Esophagus squamous epithelium (tissue), 5 donors: ENCODE measurements at regions not wholly inside any gene's neighbourhood (a gene's known extent, or its start where the extent isn't known, plus 50 kb on each side); places are given as distances from the start of the nearest gene placed in this dataset.
"Not testable (repeated sequence)": the region's sequence is repeated elsewhere in the genome, so short reads cannot be mapped to it uniquely, and the experiment has no call there.

Source experiments
- DNase-seq: peaks from one replicate; lab custom pipeline; 2025; lab: John Stamatoyannopoulos, UW
- H3K27ac ChIP-seq, 4 donors: fragments of 200-600 bp; sonication (generic); one replicate each; pipeline ENCODE4 v1.5.1; 2016 to 2019; ENCODE audit warnings: mild to moderate bottlenecking in 1 of 4
- H3K27me3 ChIP-seq, 4 donors: fragments of 200-600 bp; sonication (generic); 1 replicate in 3 of 4; 2 replicates in 1 of 4; pipeline versions ENCODE4 v1.5.1 to v1.6.0; 2017 to 2021; ENCODE audit warnings: antibody characterized with exemption in 1 of 4
- H3K36me3 ChIP-seq, 3 donors: fragments of 200-600 bp; sonication (generic); one replicate each; pipeline ENCODE4 v1.5.1; 2016 to 2019
- H3K4me1 ChIP-seq, 3 donors: fragments of 200-600 bp; sonication (generic); one replicate each; pipeline ENCODE4 v1.5.1; 2017 to 2019
- H3K4me3 ChIP-seq, 4 donors: fragments of 200-600 bp; sonication (generic); 1 replicate in 3 of 4; 2 replicates in 1 of 4; pipeline ENCODE4 v1.5.1; 2016 to 2019; ENCODE audit warnings: mild to moderate bottlenecking in 2 of 4, moderate library complexity in 1 of 4
- H3K9me3 ChIP-seq, 3 donors: fragments of 200-600 bp; sonication (generic); one replicate each; pipeline ENCODE4 v1.5.1; 2016 to 2019
- CTCF ChIP-seq, 6 experiments: fragments of 450-650 bp in 4 of 6; fragments of 200-600 bp in 2 of 6; sonication (generic) in 2 of 6; IDR thresholded peaks; one replicate each; pipeline ENCODE4 v1.5.1; 2016 to 2019; ENCODE audit warnings: antibody characterized with exemption in 6 of 6, mild to moderate bottlenecking in 4 of 6, moderate library complexity in 4 of 6
- POLR2A ChIP-seq, 4 donors: fragments of 450-650 bp; IDR thresholded peaks; one replicate each; pipeline ENCODE4 v1.6.1; 2017; ENCODE audit warnings: antibody characterized with exemption in 4 of 4, mild to moderate bottlenecking in 4 of 4, moderate library complexity in 3 of 4
- WGBS, 2 donors: methylation state at CpG; one replicate each; pipeline ENCODE4 v1.1.5; 2018; 5-methylcytosine and 5-hydroxymethylcytosine counted together
- intact Hi-C: fragments of 100-400 bp; cut with DNase I; formaldehyde crosslinking; loops from one replicate; pipeline ENCODE4 v1.15.0; 2022
- donor health status: DM: yes; HTN: yes; CAD: no.

- H3K9me3 ChIP-seq = no peaks in the 10 kb centered on the region
- DNase-seq = no peak
- H3K27ac ChIP-seq = no peak overlapping the region
- H3K27me3 ChIP-seq = no peaks in the 10 kb centered on the region
- TF ChIP-seq POLR2A (IDR thresholded peaks at IDR 0.05) (no peak), CTCF (IDR thresholded peaks at IDR 0.05) (no peak)
- WGBS, 2 donors = 26 to 40% methylated on average over 1 of the region's 1 CpG
- no peak overlapping the region for H3K4me3 ChIP-seq
- H3K36me3 ChIP-seq = no peaks in the 10 kb centered on the region
- H3K4me1 ChIP-seq = peaks cover 0 to 16% (median 3%) of the 10 kb centered on the region in 3 donors
- intact Hi-C loops = no loop called here
Observed at GRCh38 chr3:30538791-30539190, 67.6 kb upstream of the TGFBR2 start.

- Histone ChIP-seq H3K27me3 (no peaks in the 10 kb centered on the region), H3K27ac (no peak overlapping the region), H3K4me1 (peaks cover 0 to 16% (median 3%) of the 10 kb centered on the region in 3 donors), H3K9me3 (no peaks in the 10 kb centered on the region), H3K36me3 (no peaks in the 10 kb centered on the region), H3K4me3 (no peak overlapping the region)
- TF ChIP-seq POLR2A (IDR thresholded peaks at IDR 0.05) = no peak
- TF ChIP-seq CTCF (IDR thresholded peaks at IDR 0.05) = no peak
- no peak for DNase-seq
- 18 to 54% methylated on average over 4 of the region's 4 CpGs for WGBS, 2 donors
- intact Hi-C loops = no loop called here
Observed at GRCh38 chr3:30539206-30539605, 67.2 kb upstream of the TGFBR2 start.

GRCh38 chr3:30539772-30540171 lies 66.6 kb upstream of the TGFBR2 start:
- DNase-seq = no peak
- Histone ChIP-seq H3K27ac (no peak overlapping the region), H3K4me3 (no peak overlapping the region), H3K27me3 (no peaks in the 10 kb centered on the region), H3K4me1 (peaks cover 0 to 16% (median 3%) of the 10 kb centered on the region in 3 donors), H3K36me3 (no peaks in the 10 kb centered on the region), H3K9me3 (no peaks in the 10 kb centered on the region)
- 25 to 33% methylated on average over 1 of the region's 1 CpG for WGBS, 2 donors
- TF ChIP-seq POLR2A (IDR thresholded peaks at IDR 0.05) (no peak), CTCF (IDR thresholded peaks at IDR 0.05) (no peak)
- intact Hi-C loops = no loop called here

- DNase-seq, H3K27me3 ChIP-seq, H3K36me3 ChIP-seq, intact Hi-C loops, H3K4me3 ChIP-seq, H3K27ac ChIP-seq, H3K9me3 ChIP-seq: not testable (repeated sequence)
- H3K4me1 ChIP-seq = peaks cover 0 to 16% (median 3%) of the 10 kb centered on the region in 3 donors
Observed at GRCh38 chr3:30541156-30541555, 65.2 kb upstream of the TGFBR2 start.

GRCh38 chr3:30542897-30543296 lies 63.5 kb upstream of the TGFBR2 start:
- Histone ChIP-seq H3K27me3 (no peaks in the 10 kb centered on the region), H3K4me3 (no peak overlapping the region), H3K9me3 (no peaks in the 10 kb centered on the region), H3K4me1 (peaks cover 0 to 16% (median 3%) of the 10 kb centered on the region in 3 donors), H3K27ac (no peak overlapping the region), H3K36me3 (no peaks in the 10 kb centered on the region)
- intact Hi-C loops = no loop called here
- 94 to 97% methylated on average over 6 to 8 of the region's 8 CpGs for WGBS, 2 donors
- DNase-seq = no peak
- no peak for TF ChIP-seq POLR2A (IDR thresholded peaks at IDR 0.05)
- no peak for TF ChIP-seq CTCF (IDR thresholded peaks at IDR 0.05)

GRCh38 chr3:30544812-30545211 lies 61.6 kb upstream of the TGFBR2 start:
- TF ChIP-seq CTCF (IDR thresholded peaks at IDR 0.05) (no peak), POLR2A (IDR thresholded peaks at IDR 0.05) (no peak)
- Histone ChIP-seq H3K36me3 (no peaks in the 10 kb centered on the region), H3K4me3 (no peak overlapping the region), H3K4me1 (no peaks in the 10 kb centered on the region), H3K27ac (peak overlapping the region in 1 of 4 donors; percentile 25), H3K27me3 (no peaks in the 10 kb centered on the region), H3K9me3 (no peaks in the 10 kb centered on the region)
- 39% methylated on average over 3 of the region's 3 CpGs for WGBS, 2 donors
- intact Hi-C loops = no loop called here
- no peak for DNase-seq
